ENCODE measurements at regions not wholly inside any gene's neighbourhood (a gene's known extent, or its start where the extent isn't known, plus 50 kb on each side); places are given as distances from the start of the nearest gene placed in this dataset.

DNA sequence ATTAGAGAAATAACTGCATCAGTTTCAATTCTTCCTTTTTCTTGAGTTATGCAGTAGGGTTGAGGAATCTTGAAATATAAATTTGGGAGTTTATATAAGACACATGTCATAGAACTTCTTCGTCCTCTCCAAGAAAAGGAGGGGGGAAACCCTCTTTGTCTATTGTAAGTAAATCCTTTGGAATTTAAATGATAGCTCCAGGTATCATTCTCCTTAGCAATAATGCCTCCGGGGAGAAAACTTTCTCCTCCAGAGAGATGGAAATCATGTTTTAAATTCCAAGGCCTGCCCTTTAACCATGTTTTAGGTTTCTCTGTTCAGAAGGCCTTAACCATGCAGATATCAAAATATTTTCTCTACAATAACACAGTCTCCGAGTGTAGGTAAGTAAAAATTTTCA, 899.7 kb upstream of the GCFC2 start:
- in situ Hi-C loops (cut with HindIII; ENCODE audit: low sequenced_read_pairs) = no loop called here
- DNase-seq (ENCODE audit: low read depth, low spot score) = no peak
- no peak overlapping the region for H3K4me3 ChIP-seq (ENCODE audit: low read depth, low read length)
- TF ChIP-seq, protein P1, sequence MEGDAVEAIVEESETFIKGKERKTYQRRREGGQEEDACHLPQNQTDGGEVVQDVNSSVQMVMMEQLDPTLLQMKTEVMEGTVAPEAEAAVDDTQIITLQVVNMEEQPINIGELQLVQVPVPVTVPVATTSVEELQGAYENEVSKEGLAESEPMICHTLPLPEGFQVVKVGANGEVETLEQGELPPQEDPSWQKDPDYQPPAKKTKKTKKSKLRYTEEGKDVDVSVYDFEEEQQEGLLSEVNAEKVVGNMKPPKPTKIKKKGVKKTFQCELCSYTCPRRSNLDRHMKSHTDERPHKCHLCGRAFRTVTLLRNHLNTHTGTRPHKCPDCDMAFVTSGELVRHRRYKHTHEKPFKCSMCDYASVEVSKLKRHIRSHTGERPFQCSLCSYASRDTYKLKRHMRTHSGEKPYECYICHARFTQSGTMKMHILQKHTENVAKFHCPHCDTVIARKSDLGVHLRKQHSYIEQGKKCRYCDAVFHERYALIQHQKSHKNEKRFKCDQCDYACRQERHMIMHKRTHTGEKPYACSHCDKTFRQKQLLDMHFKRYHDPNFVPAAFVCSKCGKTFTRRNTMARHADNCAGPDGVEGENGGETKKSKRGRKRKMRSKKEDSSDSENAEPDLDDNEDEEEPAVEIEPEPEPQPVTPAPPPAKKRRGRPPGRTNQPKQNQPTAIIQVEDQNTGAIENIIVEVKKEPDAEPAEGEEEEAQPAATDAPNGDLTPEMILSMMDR (IDR thresholded peaks at IDR 0.05; ENCODE audit: low read depth, low read length) = no peak

DNA sequence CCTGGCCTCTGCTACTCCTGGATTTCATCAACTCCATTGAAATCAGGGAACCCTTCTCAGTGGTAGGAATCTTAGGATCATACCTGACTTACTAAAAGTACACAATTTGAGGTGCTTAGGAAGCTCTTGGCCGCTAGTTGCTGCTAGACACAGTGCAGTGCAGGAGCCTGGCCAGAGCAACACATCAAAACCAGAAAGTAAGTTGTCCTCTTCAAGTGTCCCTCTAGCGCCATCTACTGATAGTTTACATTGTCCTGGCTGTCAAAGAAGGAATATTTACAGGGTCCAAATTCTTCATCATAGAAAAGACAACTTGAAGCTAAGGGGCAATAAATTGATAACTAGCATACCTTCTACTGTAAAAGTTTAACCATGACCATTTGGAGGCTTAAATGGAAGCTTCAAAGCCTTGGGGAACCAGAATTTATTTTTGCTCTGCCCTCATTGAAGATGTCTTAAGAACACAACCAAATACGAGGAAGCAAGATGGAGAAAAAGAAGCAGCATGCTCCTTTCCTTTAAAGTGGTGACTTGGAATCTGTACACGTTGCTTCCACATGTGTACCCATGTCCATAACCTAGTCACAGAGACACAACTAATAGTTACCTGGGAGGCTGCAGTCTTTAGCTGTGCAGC, 889.1 kb upstream of the GCFC2 start:
- DNase-seq (ENCODE audit: low read depth, low spot score) = peak; percentile 71
- TF ChIP-seq, protein P1 (IDR thresholded peaks at IDR 0.05; ENCODE audit: low read depth, low read length) = peak; percentile 68
- in situ Hi-C loops (cut with HindIII; ENCODE audit: low sequenced_read_pairs) = no loop called here
- no peak overlapping the region for H3K4me3 ChIP-seq (ENCODE audit: low read depth, low read length)

GRCh38 chr2:76584474-76584873, 873.8 kb upstream of the GCFC2 start:
- H3K4me3 ChIP-seq (ENCODE audit: low read depth, low read length) = no peak overlapping the region
- no peak for DNase-seq (ENCODE audit: low read depth, low spot score)
- in situ Hi-C loops (cut with HindIII; ENCODE audit: low sequenced_read_pairs) = no loop called here
- TF ChIP-seq, protein P1 (IDR thresholded peaks at IDR 0.05; ENCODE audit: low read depth, low read length) = no peak

GRCh38 chr2:76579911-76580310, 869.2 kb upstream of the GCFC2 start:
- in situ Hi-C loops (cut with HindIII; ENCODE audit: low sequenced_read_pairs) = no loop called here
- no peak overlapping the region for H3K4me3 ChIP-seq (ENCODE audit: low read depth, low read length)
- DNase-seq (ENCODE audit: low read depth, low spot score) = no peak
- TF ChIP-seq, protein P1 (IDR thresholded peaks at IDR 0.05; ENCODE audit: low read depth, low read length) = no peak

DNA sequence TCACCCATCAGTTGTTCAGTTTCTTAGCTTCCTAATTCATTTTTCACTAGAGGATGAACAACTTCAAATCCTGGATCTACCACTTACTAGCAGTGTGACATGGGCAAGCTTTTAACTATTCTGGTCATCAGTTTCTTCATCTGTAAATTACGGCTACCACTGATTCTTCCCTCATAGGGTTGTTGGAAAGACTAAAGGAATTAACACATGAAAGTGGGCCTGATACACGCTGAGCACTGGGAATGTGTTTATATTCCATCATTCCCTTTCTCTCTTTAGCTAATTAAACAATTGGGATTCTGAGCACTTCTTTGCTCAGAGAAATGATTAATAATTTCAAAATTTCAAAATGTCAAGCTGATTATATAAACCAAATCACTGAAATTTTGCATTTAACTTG, 862.3 kb upstream of the GCFC2 start:
- no peak for DNase-seq (ENCODE audit: low read depth, low spot score)
- in situ Hi-C loops (cut with HindIII; ENCODE audit: low sequenced_read_pairs) = no loop called here
- H3K4me3 ChIP-seq (ENCODE audit: low read depth, low read length) = no peak overlapping the region
- TF ChIP-seq, protein P1 (IDR thresholded peaks at IDR 0.05; ENCODE audit: low read depth, low read length) = no peak

GRCh38 chr2:76569819-76570218, 859.1 kb upstream of the GCFC2 start:
- TF ChIP-seq, protein P1 (IDR thresholded peaks at IDR 0.05; ENCODE audit: low read depth, low read length) = no peak
- no peak overlapping the region for H3K4me3 ChIP-seq (ENCODE audit: low read depth, low read length)
- in situ Hi-C loops (cut with HindIII; ENCODE audit: low sequenced_read_pairs) = no loop called here
- DNase-seq (ENCODE audit: low read depth, low spot score) = no peak
